Right kidney (tissue), 1 donor: ENCODE measurements at regions not wholly inside any gene's neighbourhood (a gene's known extent, or its start where the extent isn't known, plus 50 kb on each side); places are given as distances from the start of the nearest gene placed in this dataset.
"Not testable (repeated sequence)": the region's sequence is repeated elsewhere in the genome, so short reads cannot be mapped to it uniquely, and the experiment has no call there.

Experiments
- DNase-seq: peaks from one replicate; pipeline ENCODE4 v3.0.0-alpha.2; 2016

GRCh38 chr6:155818698-155819097 lies 363.1 kb upstream of the NOX3 start:
- DNase-seq, result no peak

DNA sequence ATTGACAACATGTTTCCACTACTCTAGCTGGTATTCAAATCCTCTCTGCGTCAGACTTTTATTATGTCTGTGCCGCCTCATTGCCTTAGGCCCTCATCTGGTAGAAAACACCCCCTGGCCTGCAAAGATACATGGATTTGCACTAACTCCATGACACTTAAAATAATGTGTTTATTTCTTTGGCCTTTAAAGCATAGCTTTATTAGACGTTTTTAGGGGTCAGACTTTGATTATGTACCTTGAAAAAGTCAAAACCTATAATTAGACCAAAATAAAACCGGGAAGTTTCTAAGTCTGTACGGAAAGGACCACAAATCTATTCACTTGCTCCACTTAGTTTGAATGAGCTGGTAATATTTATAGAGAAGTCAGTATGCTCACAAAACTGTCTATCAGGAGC lies 357.9 kb upstream of the NOX3 start:
- no peak for DNase-seq

DNA sequence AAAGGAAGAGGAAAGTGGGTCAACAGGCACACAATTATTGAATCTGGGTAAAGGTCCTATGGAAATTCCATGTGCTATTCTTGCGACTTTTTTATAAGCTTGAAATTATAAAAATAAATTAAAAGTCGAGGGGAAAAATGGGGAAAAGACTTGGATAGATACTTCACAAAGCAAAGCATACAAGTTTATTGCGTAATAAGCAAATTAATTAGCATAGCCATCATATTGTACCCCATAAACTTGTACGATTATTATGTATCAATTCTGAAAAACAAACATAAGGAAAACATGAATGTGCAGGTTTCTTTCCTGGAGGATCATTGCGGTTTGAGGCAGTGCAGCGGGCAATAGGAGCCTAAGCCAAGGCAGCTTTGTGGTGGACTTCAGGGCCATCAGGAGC lies 351.6 kb upstream of the NOX3 start:
- DNase-seq, result no peak

GRCh38 chr6:155801046-155801445 lies 345.4 kb upstream of the NOX3 start:
- DNase-seq, result no peak

GRCh38 chr6:155798876-155799275 lies 343.2 kb upstream of the NOX3 start:
- DNase-seq, result not testable (repeated sequence)

DNA sequence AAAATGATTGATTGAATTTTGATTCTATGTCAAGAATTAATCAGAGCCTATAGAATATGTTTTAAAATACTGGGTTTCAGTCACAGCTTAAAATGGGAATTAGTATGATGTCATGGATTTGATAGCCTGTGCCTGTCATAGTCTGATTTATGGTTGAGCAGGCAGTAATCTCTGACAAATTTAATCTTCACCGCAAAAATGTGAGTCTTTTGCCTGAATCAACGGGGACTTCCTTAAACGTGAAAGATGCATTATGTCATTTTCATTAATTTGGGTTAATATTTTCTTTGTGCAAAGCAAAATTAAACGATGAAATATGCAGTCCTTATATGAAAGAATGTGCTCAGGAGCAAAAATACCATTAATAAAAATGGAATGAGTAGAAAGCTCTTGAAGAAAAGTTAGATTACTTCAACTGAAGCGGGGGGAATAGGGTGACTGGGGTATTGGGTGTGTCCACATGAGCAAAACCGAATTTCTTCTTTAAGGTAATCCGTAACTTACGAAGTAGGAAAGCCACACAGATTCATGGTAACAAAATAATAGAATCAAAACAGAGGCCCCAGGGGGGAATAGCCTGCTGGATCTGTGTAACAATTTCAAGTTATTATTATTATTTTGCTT lies 339.6 kb upstream of the NOX3 start:
- no peak for DNase-seq

DNA sequence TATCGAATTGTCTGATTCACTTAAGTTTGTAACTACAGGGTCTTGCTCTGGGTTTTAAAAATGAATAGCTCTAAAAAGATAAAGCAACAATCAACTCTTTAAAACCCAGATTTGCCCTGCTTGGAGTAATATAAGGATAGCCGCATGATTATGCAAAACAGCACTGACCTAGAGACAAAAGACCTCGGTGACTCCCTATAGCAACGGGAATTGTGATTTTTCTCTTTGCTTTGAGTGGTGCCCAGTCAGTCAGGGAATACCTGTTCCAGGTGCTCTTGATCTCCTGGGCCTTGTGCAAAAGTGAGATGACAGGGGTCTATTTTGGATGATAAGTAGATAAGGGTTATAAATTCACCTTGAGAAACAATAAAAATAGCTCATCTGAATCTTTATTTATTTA lies 336.3 kb upstream of the NOX3 start:
- DNase-seq, result no peak

DNA sequence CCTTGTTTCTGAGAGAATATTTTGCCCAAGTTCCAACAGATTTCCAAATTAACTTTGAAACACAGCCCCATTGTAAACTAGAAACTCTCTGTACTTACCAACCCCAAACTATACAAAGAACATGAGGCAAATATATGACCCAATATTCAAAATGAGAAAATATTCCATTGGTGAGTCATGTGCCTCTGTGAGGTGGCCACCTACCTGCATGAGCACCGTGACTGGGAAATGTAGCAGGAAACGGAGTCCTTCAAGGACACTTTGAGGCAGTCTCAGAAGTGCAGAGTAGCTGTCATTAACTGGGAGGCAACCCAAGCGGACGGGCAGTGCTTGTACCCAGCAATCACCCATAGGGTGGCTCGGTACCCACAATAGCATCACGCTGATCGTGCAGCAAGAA lies 335.5 kb upstream of the NOX3 start:
- no peak for DNase-seq

- no peak for DNase-seq
These were observed 331.5 kb upstream of the NOX3 start for GRCh38 chr6:155787168-155787567.

DNA sequence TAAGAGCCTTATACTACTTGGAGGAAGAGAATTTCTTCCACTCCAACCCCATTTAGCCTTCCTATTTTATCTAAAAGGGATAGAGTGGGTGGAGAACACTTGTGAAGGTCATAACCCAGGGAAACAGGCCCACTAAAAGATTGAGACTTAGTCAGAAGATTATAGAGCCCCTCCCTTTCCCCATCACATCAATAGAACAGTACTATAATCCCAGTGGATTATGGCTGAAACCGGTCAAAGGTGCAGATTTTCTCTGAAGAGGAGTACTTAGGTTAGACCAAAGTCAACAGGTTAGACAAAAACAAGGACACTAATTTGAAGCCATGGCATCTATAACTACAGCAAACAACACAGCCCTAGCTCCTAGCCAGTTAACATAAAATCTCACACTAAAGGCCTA lies 330.9 kb upstream of the NOX3 start:
- no peak for DNase-seq

GRCh38 chr6:155782739-155783459 lies 327.3 kb upstream of the NOX3 start:
- no peak for DNase-seq

DNA sequence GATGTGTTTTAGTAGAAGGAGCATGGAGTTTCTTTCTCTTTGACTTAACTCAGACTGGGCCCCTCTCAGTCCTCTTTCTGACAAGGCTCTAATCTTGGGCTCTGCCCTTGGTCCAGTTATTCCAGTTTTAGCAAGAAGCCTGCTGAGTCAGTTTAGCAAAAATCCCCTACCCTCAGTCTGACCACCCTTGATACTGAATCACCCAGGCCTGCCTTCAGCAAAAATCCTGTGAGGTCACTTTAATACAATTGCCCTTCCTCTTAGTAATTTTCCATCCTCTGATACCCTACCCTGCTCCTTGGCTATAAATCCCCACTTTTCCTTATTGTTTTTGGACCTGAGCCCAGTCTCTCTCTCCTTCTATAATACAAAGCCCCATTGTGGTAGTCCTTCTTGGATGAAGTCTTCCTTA lies 326.7 kb upstream of the NOX3 start:
- DNase-seq, result peak; percentile 28

DNA sequence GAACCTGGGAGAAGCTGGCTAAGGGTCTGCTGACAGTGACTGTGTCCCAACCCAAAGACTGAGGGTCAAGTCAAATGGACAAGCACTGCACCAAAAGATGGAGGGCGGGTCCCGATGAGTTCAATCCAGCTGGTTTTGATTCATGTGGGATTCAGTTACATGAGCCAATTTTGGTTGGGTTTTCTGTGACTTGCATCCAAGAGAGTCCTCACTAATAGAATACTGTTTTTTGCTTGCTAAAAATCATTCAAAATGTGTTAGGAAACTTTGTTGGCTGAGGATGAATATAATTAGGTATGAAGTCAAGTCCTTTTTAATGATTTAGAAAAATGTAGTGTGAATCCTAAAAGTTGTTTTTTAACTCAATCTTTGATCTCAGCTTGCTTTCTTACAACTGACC lies 323.8 kb upstream of the NOX3 start:
- no peak for DNase-seq

- DNase-seq, result no peak
These were observed 322.7 kb upstream of the NOX3 start for GRCh38 chr6:155778336-155778735.

DNA sequence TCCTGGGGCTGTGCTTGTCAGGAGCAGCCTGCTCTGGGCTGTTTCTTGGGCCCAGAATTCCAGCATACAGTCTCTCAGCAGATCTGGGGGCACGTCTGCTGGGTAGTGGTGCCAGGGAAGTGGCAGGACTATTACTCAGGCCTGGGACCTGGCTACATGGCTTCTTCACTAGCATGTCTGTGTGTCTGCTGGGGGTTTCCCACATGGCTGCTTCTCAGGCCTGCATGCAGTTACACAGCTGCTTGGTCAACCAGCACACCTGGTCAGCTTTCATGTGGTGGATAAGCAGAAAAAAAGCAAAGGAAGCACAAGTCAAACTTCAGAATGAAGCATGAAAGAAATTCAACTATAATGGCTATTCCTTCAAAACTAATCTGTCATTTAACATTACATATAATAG lies 316.2 kb upstream of the NOX3 start:
- no peak for DNase-seq

GRCh38 chr6:155770856-155771255 lies 315.2 kb upstream of the NOX3 start:
- DNase-seq, result no peak

- DNase-seq, result no peak
These were observed 314.7 kb upstream of the NOX3 start for GRCh38 chr6:155770313-155770712.

DNA sequence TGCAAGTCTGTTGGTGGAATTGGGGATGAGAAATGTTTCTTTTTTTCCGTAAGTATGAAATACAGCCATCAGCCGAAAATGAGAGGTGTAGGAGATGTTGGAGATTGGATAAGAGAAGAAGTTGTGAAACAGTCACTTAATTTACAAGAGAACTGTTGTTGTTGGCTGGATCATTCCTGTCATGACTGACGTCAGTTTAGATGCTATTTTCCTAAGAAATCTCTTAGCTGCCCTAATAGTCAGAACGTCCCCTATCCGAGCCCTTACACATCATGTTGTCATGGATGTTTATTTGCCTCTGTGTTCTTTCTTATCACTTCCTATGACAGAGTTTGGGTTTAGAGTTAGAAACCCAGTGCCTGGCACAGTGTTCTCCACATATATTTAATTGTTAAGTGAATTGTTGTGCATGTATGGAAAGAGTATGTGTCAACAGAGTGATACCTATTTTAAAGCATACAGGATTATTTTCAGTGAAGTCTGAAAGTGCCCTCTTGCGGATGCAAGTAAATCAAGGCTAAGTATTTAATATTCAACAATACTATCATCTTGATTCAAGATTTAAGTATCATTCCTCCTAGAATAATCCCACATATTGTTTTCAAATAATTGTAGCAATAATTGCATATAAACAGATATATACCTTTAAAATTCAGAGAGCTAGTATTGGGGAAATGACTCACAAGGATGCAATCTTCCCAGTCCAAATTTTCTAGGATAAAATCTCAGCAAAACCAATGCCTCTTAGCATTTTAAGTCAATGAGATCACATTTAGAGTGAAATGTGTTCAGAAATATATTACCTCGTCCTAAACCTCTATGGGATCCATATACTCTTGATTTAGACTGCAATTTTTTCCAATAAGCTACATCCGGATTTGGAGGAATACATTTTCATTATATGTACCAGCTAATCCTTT lies 309.9 kb upstream of the NOX3 start:
- no peak for DNase-seq

GRCh38 chr6:155762649-155763048 lies 307.0 kb upstream of the NOX3 start:
- DNase-seq, result no peak

- DNase-seq, result no peak
These were observed 299.8 kb upstream of the NOX3 start for GRCh38 chr6:155755452-155755851.

- DNase-seq, result peak; percentile 13
These were observed 293.1 kb upstream of the NOX3 start for GRCh38 chr6:155748778-155749177.

- no peak for DNase-seq
These were observed 291.9 kb upstream of the NOX3 start for GRCh38 chr6:155747491-155747890.

DNA sequence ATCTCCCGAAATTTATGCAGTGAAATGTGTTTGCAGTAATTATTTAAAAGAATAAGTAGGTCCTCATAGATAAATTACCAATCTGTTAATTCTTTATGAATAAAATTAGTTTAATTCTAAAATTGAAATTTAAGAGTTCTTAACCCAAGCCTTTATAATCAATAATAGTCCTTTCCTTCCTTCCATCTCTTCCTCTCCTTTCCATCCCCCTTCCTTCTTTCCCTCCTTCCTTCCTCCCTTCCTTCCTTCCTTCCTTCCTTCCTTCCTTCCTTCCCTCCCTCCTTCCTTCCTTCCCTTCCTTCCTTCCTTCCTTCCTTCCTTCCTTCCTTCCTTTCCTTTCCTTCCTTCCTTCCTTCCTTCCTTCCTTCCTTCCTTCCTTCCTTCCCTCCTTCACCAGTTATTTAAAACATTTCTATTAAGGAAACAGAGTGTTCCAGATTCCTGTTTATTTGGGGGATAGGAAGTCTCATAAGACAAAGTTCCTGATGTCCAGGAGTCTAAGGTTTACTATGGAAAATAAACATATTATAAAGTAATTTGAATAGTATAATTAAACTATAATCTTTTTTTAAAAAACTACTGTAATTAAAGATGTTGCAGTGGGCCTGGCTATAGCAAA lies 285.3 kb upstream of the NOX3 start:
- DNase-seq, result no peak
